ENCODE measurements at regions not wholly inside any gene's neighbourhood (a gene's known extent, or its start where the extent isn't known, plus 50 kb on each side); places are given as distances from the start of the nearest gene placed in this dataset.

DNA sequence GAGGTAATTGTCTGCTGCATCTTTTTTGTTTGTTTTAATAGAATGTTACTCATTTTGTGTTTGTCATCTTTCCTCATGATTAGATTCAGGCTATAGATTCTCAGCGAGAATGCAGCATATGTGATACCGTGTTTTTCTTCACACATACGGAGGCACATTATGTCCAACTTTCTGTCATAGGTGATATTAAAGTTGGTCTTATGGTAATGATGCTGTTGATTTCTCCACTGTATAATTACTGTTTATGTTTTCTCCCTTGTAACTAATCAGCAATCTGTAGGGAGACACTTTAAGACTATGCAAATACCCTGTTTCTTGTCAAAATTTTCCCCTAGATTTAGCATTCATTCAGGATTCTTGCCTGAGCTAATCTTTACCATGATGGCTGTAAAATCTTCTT, 87.6 kb downstream of the CLDN1 start:
- TF ChIP-seq, protein P1, sequence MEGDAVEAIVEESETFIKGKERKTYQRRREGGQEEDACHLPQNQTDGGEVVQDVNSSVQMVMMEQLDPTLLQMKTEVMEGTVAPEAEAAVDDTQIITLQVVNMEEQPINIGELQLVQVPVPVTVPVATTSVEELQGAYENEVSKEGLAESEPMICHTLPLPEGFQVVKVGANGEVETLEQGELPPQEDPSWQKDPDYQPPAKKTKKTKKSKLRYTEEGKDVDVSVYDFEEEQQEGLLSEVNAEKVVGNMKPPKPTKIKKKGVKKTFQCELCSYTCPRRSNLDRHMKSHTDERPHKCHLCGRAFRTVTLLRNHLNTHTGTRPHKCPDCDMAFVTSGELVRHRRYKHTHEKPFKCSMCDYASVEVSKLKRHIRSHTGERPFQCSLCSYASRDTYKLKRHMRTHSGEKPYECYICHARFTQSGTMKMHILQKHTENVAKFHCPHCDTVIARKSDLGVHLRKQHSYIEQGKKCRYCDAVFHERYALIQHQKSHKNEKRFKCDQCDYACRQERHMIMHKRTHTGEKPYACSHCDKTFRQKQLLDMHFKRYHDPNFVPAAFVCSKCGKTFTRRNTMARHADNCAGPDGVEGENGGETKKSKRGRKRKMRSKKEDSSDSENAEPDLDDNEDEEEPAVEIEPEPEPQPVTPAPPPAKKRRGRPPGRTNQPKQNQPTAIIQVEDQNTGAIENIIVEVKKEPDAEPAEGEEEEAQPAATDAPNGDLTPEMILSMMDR (IDR thresholded peaks at IDR 0.05; ENCODE audit: borderline replicate concordance, extremely low read depth, low read length, poor library complexity, severe bottlenecking): no peak
- no peak for TF ChIP-seq EZH2 (IDR thresholded peaks at IDR 0.05; ENCODE audit: borderline replicate concordance, low read depth, low read length, severe bottlenecking)
